Thyroid gland (tissue), 4 donors: ENCODE measurements at regions not wholly inside any gene's neighbourhood (a gene's known extent, or its start where the extent isn't known, plus 50 kb on each side); places are given as distances from the start of the nearest gene placed in this dataset.

Experiments
- DNase-seq, 2 donors: peaks; one replicate each; pipeline ENCODE4 v3.0.0-alpha.2; 2019
- H3K27ac ChIP-seq, 3 donors: fragments of 200-600 bp; sonication (generic); 1 replicate in 2 of 3; 2 replicates in 1 of 3; pipeline ENCODE4 v1.5.1; 2016 to 2019; ENCODE audit warnings: mild to moderate bottlenecking in 1 of 3, moderate library complexity in 1 of 3
- H3K27me3 ChIP-seq: fragments of 200-600 bp; sonication (generic); one replicate; pipeline ENCODE4 v1.5.1; 2019
- H3K36me3 ChIP-seq, 2 donors: fragments of 200-600 bp; sonication (generic); one replicate each; pipeline ENCODE4 v1.5.1; 2016 to 2019
- H3K4me1 ChIP-seq, 2 donors: fragments of 200-600 bp; sonication (generic); one replicate each; pipeline ENCODE4 v1.5.1; 2017 to 2019
- H3K4me3 ChIP-seq, 3 donors: fragments of 200-600 bp; sonication (generic); replicated peaks in 1 of 3; 1 replicate in 2 of 3; 2 replicates in 1 of 3; pipeline ENCODE4 v1.5.1; 2016; ENCODE audit warnings: mild to moderate bottlenecking in 1 of 3
- H3K9me3 ChIP-seq: fragments of 200-600 bp; sonication (generic); one replicate; pipeline ENCODE4 v1.5.1; 2017
- CTCF ChIP-seq, 6 experiments: fragments of 200-600 bp in 3 of 6; fragments of 450-650 bp in 3 of 6; sonication (generic) in 3 of 6; IDR thresholded peaks; one replicate each; pipeline ENCODE4 v1.5.1; 2016 to 2019; ENCODE audit warnings: antibody characterized with exemption in 6 of 6, mild to moderate bottlenecking in 2 of 6, inconsistent platforms in 1 of 6, moderate library complexity in 1 of 6
- POLR2A ChIP-seq, 2 donors: fragments of 450-650 bp; IDR thresholded peaks; one replicate each; pipeline ENCODE4 v1.6.1; 2017; ENCODE audit warnings: antibody characterized with exemption in 2 of 2, mild to moderate bottlenecking in 2 of 2, moderate library complexity in 1 of 2
- WGBS, 2 donors: methylation state at CpG; one replicate each; pipeline ENCODE4 v1.1.5; 2017; 5-methylcytosine and 5-hydroxymethylcytosine counted together
- intact Hi-C: fragments of 100-400 bp; cut with DNase I; formaldehyde crosslinking; loops from one replicate; pipeline ENCODE4 v1.15.1; 2023

GRCh38 chr5:107099506-107099905, 571.2 kb downstream of the EFNA5 start:
- 81 to 87% methylated on average over 4 of the region's 4 CpGs for WGBS, 2 donors
- Histone ChIP-seq H3K36me3 (no peaks in the 10 kb centered on the region), H3K9me3 (no peaks in the 10 kb centered on the region), H3K4me3 (no peak overlapping the region), H3K27ac (no peak overlapping the region), H3K27me3 (no peaks in the 10 kb centered on the region), H3K4me1 (no peaks in the 10 kb centered on the region)
- TF ChIP-seq CTCF (IDR thresholded peaks at IDR 0.05) (no peak), POLR2A (IDR thresholded peaks at IDR 0.05) (no peak)
- DNase-seq = no peak
- intact Hi-C loops = no loop called here

- Histone ChIP-seq H3K9me3 (no peaks in the 10 kb centered on the region), H3K27ac (no peak overlapping the region), H3K27me3 (no peaks in the 10 kb centered on the region), H3K36me3 (no peaks in the 10 kb centered on the region), H3K4me1 (no peaks in the 10 kb centered on the region), H3K4me3 (no peak overlapping the region)
- no peak for DNase-seq
- intact Hi-C loops = no loop called here
- TF ChIP-seq POLR2A (IDR thresholded peaks at IDR 0.05) = no peak
Measured at GRCh38 chr5:107092695-107093094, 578.0 kb downstream of the EFNA5 start.

GRCh38 chr5:107090506-107090905, 580.2 kb downstream of the EFNA5 start:
- Histone ChIP-seq H3K4me1 (no peaks in the 10 kb centered on the region), H3K27me3 (no peaks in the 10 kb centered on the region), H3K9me3 (no peaks in the 10 kb centered on the region), H3K4me3 (no peak overlapping the region), H3K27ac (no peak overlapping the region), H3K36me3 (no peaks in the 10 kb centered on the region)
- intact Hi-C loops = no loop called here
- TF ChIP-seq POLR2A (IDR thresholded peaks at IDR 0.05) (no peak), CTCF (IDR thresholded peaks at IDR 0.05) (no peak)
- DNase-seq = no peak

- no peak for TF ChIP-seq CTCF (IDR thresholded peaks at IDR 0.05)
- no peak for TF ChIP-seq POLR2A (IDR thresholded peaks at IDR 0.05)
- intact Hi-C loops = no loop called here
- 91 to 94% methylated on average over 1 of the region's 1 CpG for WGBS, 2 donors
- no peaks in the 10 kb centered on the region for H3K9me3 ChIP-seq
- H3K4me3 ChIP-seq = no peak overlapping the region
- no peaks in the 10 kb centered on the region for H3K27me3 ChIP-seq
- H3K4me1 ChIP-seq = no peaks in the 10 kb centered on the region
- H3K36me3 ChIP-seq = no peaks in the 10 kb centered on the region
- DNase-seq = no peak
- no peak overlapping the region for H3K27ac ChIP-seq
Measured at GRCh38 chr5:107088907-107089306, 581.8 kb downstream of the EFNA5 start.

GRCh38 chr5:107085572-107085971, 585.2 kb downstream of the EFNA5 start:
- no peaks in the 10 kb centered on the region for H3K9me3 ChIP-seq
- H3K4me1 ChIP-seq = no peaks in the 10 kb centered on the region
- H3K4me3 ChIP-seq = no peak overlapping the region
- H3K36me3 ChIP-seq = no peaks in the 10 kb centered on the region
- no peak overlapping the region for H3K27ac ChIP-seq
- TF ChIP-seq POLR2A (IDR thresholded peaks at IDR 0.05) = no peak
- no peak for TF ChIP-seq CTCF (IDR thresholded peaks at IDR 0.05)
- WGBS, 2 donors = 82 to 89% methylated on average over 1 of the region's 1 CpG
- H3K27me3 ChIP-seq = no peaks in the 10 kb centered on the region
- no peak for DNase-seq
- intact Hi-C loops = no loop called here

- Histone ChIP-seq H3K4me3 (no peak overlapping the region), H3K27me3 (no peaks in the 10 kb centered on the region), H3K9me3 (no peaks in the 10 kb centered on the region), H3K36me3 (no peaks in the 10 kb centered on the region), H3K4me1 (no peaks in the 10 kb centered on the region), H3K27ac (no peak overlapping the region)
- 79 to 89% methylated on average over 1 of the region's 1 CpG for WGBS, 2 donors
- intact Hi-C loops = no loop called here
- TF ChIP-seq POLR2A (IDR thresholded peaks at IDR 0.05) (no peak), CTCF (IDR thresholded peaks at IDR 0.05) (no peak)
- no peak for DNase-seq
Measured at GRCh38 chr5:107074996-107075395, 595.7 kb downstream of the EFNA5 start.
